ENCODE measurements at regions not wholly inside any gene's neighbourhood (a gene's known extent, or its start where the extent isn't known, plus 50 kb on each side); places are given as distances from the start of the nearest gene placed in this dataset.

DNA sequence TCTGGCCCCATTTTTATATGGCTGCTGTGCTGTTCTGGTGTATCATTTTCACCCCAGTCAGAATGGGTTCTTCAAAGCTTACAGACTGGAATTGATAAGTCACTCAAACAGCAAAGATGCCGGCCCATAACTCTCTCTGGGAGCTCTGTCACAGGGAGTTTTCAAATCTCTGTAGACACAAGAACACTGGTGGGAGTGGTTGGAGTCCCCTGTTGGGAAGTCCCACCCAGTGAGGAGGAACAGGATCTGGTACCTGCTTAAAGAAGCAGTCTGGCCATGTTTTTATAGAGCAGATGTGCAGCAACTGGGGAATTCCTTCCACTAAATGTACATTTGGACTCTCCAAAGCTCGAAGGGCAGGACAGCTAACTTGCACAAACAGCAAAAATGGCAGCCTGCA lies 69.3 kb upstream of the UGT2B7 start (continued):
- TF ChIP-seq CTCF (conservative IDR thresholded peaks at IDR 0.05; ENCODE audit: low read depth in 2 of 2) = no peak
- TF ChIP-seq EZH2phosphoT487 (IDR thresholded peaks at IDR 0.05; ENCODE audit: unreplicated experiment) = no peak

DNA sequence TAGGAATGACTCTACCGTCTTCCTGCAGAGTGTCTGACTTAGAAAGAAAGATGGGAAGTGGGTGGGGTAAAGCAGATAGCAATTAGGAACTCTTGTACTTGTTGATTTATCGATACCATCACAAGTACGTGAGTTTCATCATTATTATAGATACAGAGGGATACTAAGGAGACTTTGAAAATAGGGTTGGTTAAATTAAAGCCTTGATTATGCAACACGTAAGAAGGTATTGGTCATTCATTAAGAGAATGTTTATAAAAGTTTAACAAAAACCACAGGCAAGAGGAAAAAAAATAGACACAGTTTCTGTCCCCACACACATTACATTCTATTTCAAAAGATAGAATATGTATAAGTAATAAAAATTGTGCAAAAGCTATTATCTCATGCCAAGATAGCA lies 65.9 kb upstream of the UGT2B7 start:
- no peaks in the 10 kb centered on the region; the same call in 1 of the 3 replicates for H3K4me1 Mint-ChIP-seq
- Histone ChIP-seq H3K9me2 (ENCODE audit: insufficient read depth) (no peaks in the 10 kb centered on the region), H3K4me2 (no peak overlapping the region), H3K27ac (ENCODE audit: low read depth) (no peak overlapping the region), H2AFZ (no peak overlapping the region), H3K4me1 (ENCODE audit: insufficient read depth) (no peaks in the 10 kb centered on the region), H4K20me1 (replicated peaks; ENCODE audit: insufficient read depth) (no peaks in the 10 kb centered on the region), H3K36me3 (ENCODE audit: insufficient read depth) (no peaks in the 10 kb centered on the region), H3F3A (replicated peaks; ENCODE audit: low read depth) (no peaks in the 10 kb centered on the region), H3K4me3 (no peak overlapping the region), H3K27me3 (ENCODE audit: insufficient read depth) (no peaks in the 10 kb centered on the region), H3K79me2 (replicated peaks; ENCODE audit: insufficient read depth) (no peaks in the 10 kb centered on the region)
- H3K4me3 Mint-ChIP-seq = no peak overlapping the region
- DNase-seq (ENCODE audit: low spot score) = no peak
- H3K9me3 Mint-ChIP-seq = peaks cover 17% of the 10 kb centered on the region; the same call in 2 of the 3 replicates
- no peak for ATAC-seq
- no peak overlapping the region for H3K27ac Mint-ChIP-seq
- H3K27me3 Mint-ChIP-seq (ENCODE audit: insufficient read depth, low read depth, poor library complexity) = peaks cover 4% of the 10 kb centered on the region
- TF ChIP-seq STAT1 (IDR thresholded peaks at IDR 0.05; ENCODE audit: unreplicated experiment) (no peak), EZH2phosphoT487 (IDR thresholded peaks at IDR 0.05; ENCODE audit: unreplicated experiment) (no peak), JUNB (IDR thresholded peaks at IDR 0.05; ENCODE audit: unreplicated experiment) (no peak), POLR2AphosphoS5 (IDR thresholded peaks at IDR 0.05; ENCODE audit: low read depth) (no peak), EZH2 (IDR thresholded peaks at IDR 0.05; ENCODE audit: low read depth, unreplicated experiment) (no peak), REST (IDR thresholded peaks at IDR 0.05; ENCODE audit: unreplicated experiment) (no peak)
- H3K36me3 Mint-ChIP-seq (ENCODE audit: low read depth) = peaks cover 18% of the 10 kb centered on the region; the same call in 2 of the 3 replicates

Measured in GM23338 (cell line).